GM23338 (cell line): ENCODE measurements at regions not wholly inside any gene's neighbourhood (a gene's known extent, or its start where the extent isn't known, plus 50 kb on each side); places are given as distances from the start of the nearest gene placed in this dataset.

Experiments used
- ATAC-seq: fragments of 200-7000 bp; cut with Tn5 transposase; 3 replicates; pipeline ENCODE4 v1.9.1; 2020
- DNase-seq: peaks from one replicate; pipeline ENCODE4 v3.0.0-alpha.2; 2015; ENCODE audit warnings: low spot score
- H2AFZ ChIP-seq: fragments of 200-600 bp; sonication (generic); 2 replicates; pipeline ENCODE4 v1.8.0; 2016; ENCODE audit warnings: antibody characterized with exemption, mild to moderate bottlenecking, moderate library complexity
- H3F3A ChIP-seq: fragments of 200-600 bp; sonication (generic); replicated peaks from 2 replicates; pipeline ENCODE4 v1.8.0; 2017; ENCODE audit warnings: antibody characterized with exemption, mixed run types, low read depth
- H3K27ac ChIP-seq: fragments of 200-600 bp; sonication (generic); 2 replicates; pipeline ENCODE4 v1.6.1; 2016; ENCODE audit warnings: low read depth
- H3K27me3 ChIP-seq: fragments of 200-600 bp; sonication (generic); 2 replicates; pipeline ENCODE4 v1.8.0; 2016; ENCODE audit warnings: mild to moderate bottlenecking, mixed run types, moderate library complexity; ENCODE audit not compliant: insufficient read depth
- H3K36me3 ChIP-seq: fragments of 200-600 bp; sonication (generic); 2 replicates; pipeline ENCODE4 v1.8.0; 2016; ENCODE audit warnings: mild to moderate bottlenecking; ENCODE audit not compliant: insufficient read depth
- H3K4me1 ChIP-seq: fragments of 200-600 bp; sonication (generic); 2 replicates; pipeline ENCODE4 v1.8.0; 2016; ENCODE audit warnings: mild to moderate bottlenecking, moderate library complexity; ENCODE audit not compliant: insufficient read depth
- H3K4me2 ChIP-seq: fragments of 200-600 bp; sonication (generic); 2 replicates; pipeline ENCODE4 v1.7.1; 2017; ENCODE audit warnings: mixed run types
- H3K4me3 ChIP-seq: fragments of 200-600 bp; sonication (generic); 2 replicates; pipeline ENCODE4 v1.6.1; 2016; ENCODE audit warnings: mixed run types
- H3K79me2 ChIP-seq: fragments of 200-600 bp; sonication (generic); replicated peaks from 2 replicates; pipeline ENCODE4 v1.8.0; 2017; ENCODE audit warnings: mild to moderate bottlenecking; ENCODE audit not compliant: insufficient read depth
- H3K9me2 ChIP-seq: fragments of 200-600 bp; sonication (generic); 2 replicates; pipeline ENCODE4 v1.8.0; 2017; ENCODE audit not compliant: insufficient read depth
- H4K20me1 ChIP-seq: fragments of 200-600 bp; sonication (generic); replicated peaks from 2 replicates; pipeline ENCODE4 v1.8.0; 2017; ENCODE audit warnings: mild to moderate bottlenecking; ENCODE audit not compliant: insufficient read depth
- H3K27ac Mint-ChIP-seq: 2 replicates; pipeline ENCODE4 v1.8.0; 2020; ENCODE audit warnings: inconsistent platforms, mild to moderate bottlenecking, moderate library complexity, mixed read lengths
- H3K27me3 Mint-ChIP-seq: 3 replicates; pipeline ENCODE4 v1.8.0; 2022; ENCODE audit warnings: low read depth, mild to moderate bottlenecking, moderate library complexity, mixed read lengths, inconsistent platforms; ENCODE audit not compliant: insufficient read depth, poor library complexity
- H3K36me3 Mint-ChIP-seq: 3 replicates; pipeline ENCODE4 v1.8.0; 2021; ENCODE audit warnings: low read depth, mild to moderate bottlenecking, inconsistent platforms, moderate library complexity, mixed read lengths
- H3K4me1 Mint-ChIP-seq: 3 replicates; pipeline ENCODE4 v1.8.0; 2020; ENCODE audit warnings: mild to moderate bottlenecking, inconsistent platforms, mixed read lengths
- H3K4me3 Mint-ChIP-seq: 3 replicates; pipeline ENCODE4 v1.8.0; 2021; ENCODE audit warnings: moderate library complexity, mild to moderate bottlenecking, inconsistent platforms, mixed read lengths
- H3K9me3 Mint-ChIP-seq: 3 replicates; pipeline ENCODE4 v1.8.0; 2020; ENCODE audit warnings: moderate library complexity, mild to moderate bottlenecking, inconsistent platforms, mixed read lengths
- CREB1 ChIP-seq: fragments of 250-450 bp; sonication (Bioruptor Pico); IDR thresholded peaks from 2 replicates; pipeline ENCODE4 v1.5.0; 2020; ENCODE audit warnings: low read depth, mild to moderate bottlenecking, moderate library complexity
- EZH2 ChIP-seq: fragments of 200-600 bp; sonication (generic); IDR thresholded peaks from one replicate; pipeline ENCODE4 v1.8.0; 2017; ENCODE audit warnings: antibody characterized with exemption, mild to moderate bottlenecking, low read depth; ENCODE audit not compliant: unreplicated experiment
- EZH2phosphoT487 ChIP-seq: fragments of 200-600 bp; sonication (generic); IDR thresholded peaks from one replicate; pipeline ENCODE4 v1.8.1; 2018; ENCODE audit warnings: antibody characterized with exemption; ENCODE audit not compliant: unreplicated experiment
- JUNB ChIP-seq: IDR thresholded peaks from one replicate; pipeline ENCODE4 v1.6.1; 2016; ENCODE audit warnings: antibody characterized with exemption; ENCODE audit not compliant: unreplicated experiment
- POLR2AphosphoS5 ChIP-seq: IDR thresholded peaks from 2 replicates; pipeline ENCODE4 v1.6.1; 2016; ENCODE audit warnings: antibody characterized with exemption, low read depth
- STAT1 ChIP-seq: IDR thresholded peaks from one replicate; pipeline ENCODE4 v1.6.1; 2016; ENCODE audit warnings: antibody characterized with exemption; ENCODE audit not compliant: unreplicated experiment
- ZNF114 ChIP-seq: fragments of 250-450 bp; sonication (Bioruptor Pico); IDR thresholded peaks from 2 replicates; pipeline ENCODE4 v1.5.0; 2020; ENCODE audit warnings: mild to moderate bottlenecking, moderate library complexity
- ZNF331 ChIP-seq: fragments of 250-450 bp; sonication (Bioruptor Pico); IDR thresholded peaks from 2 replicates; pipeline ENCODE4 v1.5.0; 2020; ENCODE audit warnings: low read depth, mild to moderate bottlenecking, moderate library complexity
- TF ChIP-seq, protein P1 (sequence below): fragments of 250-450 bp; sonication (Bioruptor Pico); IDR thresholded peaks from 2 replicates; pipeline ENCODE4 v1.5.0; 2020; ENCODE audit warnings: mild to moderate bottlenecking, moderate library complexity
- TF ChIP-seq, protein P2 (sequence below): IDR thresholded peaks from 2 replicates; pipeline ENCODE4 v1.6.1; 2016; ENCODE audit warnings: antibody characterized with exemption
- TF ChIP-seq, protein P3 (sequence below), 2 experiments: fragments of 200-600 bp in 1 of 2; sonication (generic) in 1 of 2; conservative IDR thresholded peaks; 2 replicates each; pipeline versions ENCODE4 v1.5.1 to v1.6.1; 2016 to 2017; ENCODE audit warnings: antibody characterized with exemption in 2 of 2, low read depth in 2 of 2, mild to moderate bottlenecking in 2 of 2, moderate library complexity in 1 of 2

DNA sequence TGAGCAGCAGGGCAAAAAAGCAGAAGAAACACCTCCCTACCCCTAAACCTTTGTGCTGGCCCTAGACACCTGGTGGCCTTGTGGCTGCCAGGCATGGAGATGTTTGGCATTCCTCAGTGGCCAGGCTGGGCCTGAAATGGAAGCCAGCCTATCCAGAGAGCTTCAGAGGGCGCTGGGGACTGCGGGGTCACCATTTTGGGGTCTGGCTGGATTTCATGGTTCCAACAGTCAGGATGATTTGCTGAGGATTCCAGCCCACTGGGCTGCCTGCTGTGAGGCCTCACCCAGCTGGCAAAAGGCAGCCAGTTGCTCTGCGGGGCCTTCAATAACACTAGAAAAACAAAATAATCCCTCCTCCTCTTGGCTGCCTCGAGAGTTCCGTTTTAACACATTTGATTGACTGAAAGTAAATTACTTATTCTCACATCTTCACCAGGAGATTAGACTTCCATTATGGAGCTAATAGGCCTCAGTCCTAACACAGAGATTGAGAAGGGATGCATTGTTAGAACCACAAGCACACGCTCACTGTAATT lies 154.1 kb downstream of the EN1 start:
- no peaks in the 10 kb centered on the region for H3F3A ChIP-seq
- H3K4me3 Mint-ChIP-seq = no peak overlapping the region
- ATAC-seq (no peak), DNase-seq (no peak)
- no peaks in the 10 kb centered on the region; the same call in 2 of the 3 replicates for H3K9me3 Mint-ChIP-seq
- peak overlapping the region; percentile 38; the same call in 1 of the 2 replicates for H2AFZ ChIP-seq
- H3K27me3 ChIP-seq = no peaks in the 10 kb centered on the region
- no peak overlapping the region for H3K27ac Mint-ChIP-seq
- H4K20me1 ChIP-seq = no peaks in the 10 kb centered on the region
- H3K4me1 Mint-ChIP-seq = no peaks in the 10 kb centered on the region
- TF ChIP-seq ZNF331 (CRISPR knock-in tag) = no peak
- TF ChIP-seq JUNB = no peak
- no peak overlapping the region for H3K4me3 ChIP-seq
- H3K27me3 Mint-ChIP-seq = peaks cover 8% of the 10 kb centered on the region
- no peaks in the 10 kb centered on the region for H3K36me3 ChIP-seq
- no peaks in the 10 kb centered on the region for H3K36me3 Mint-ChIP-seq
- no peak overlapping the region for H3K27ac ChIP-seq
- H3K4me1 ChIP-seq = peaks cover 4% of the 10 kb centered on the region; the same call in 1 of the 2 replicates
- H3K4me2 ChIP-seq = no peak overlapping the region
- H3K9me2 ChIP-seq = no peaks in the 10 kb centered on the region; the same call in 1 of the 2 replicates
- no peaks in the 10 kb centered on the region for H3K79me2 ChIP-seq

DNA sequence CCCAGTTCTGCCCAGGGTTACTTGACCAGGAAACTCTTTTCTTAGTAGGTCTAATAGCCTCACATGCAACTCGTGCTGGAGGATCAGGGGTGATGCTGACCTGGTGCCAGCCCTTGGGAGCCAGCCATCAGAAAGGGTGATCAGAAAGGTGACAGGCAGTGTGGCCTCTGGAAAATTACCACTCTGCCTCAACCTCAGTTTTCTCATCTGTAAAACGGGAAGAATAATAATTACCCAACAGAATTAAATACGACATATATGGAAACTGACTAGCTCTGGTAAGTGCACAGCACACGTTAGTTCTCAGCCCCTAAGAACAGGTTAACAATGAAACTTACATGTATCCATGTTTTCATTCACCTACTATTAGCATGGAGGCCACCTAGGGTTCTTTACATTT lies 157.6 kb downstream of the EN1 start:
- ATAC-seq = no peak
- Mint-ChIP-seq H3K27ac (no peak overlapping the region), H3K4me3 (no peak overlapping the region), H3K4me1 (peaks cover 2% of the 10 kb centered on the region; the same call in 1 of the 3 replicates), H3K9me3 (no peaks in the 10 kb centered on the region; the same call in 2 of the 3 replicates), H3K27me3 (peaks cover 10% of the 10 kb centered on the region), H3K36me3 (no peaks in the 10 kb centered on the region)
- Histone ChIP-seq H3K79me2 (no peaks in the 10 kb centered on the region), H3K36me3 (no peaks in the 10 kb centered on the region), H3K9me2 (peaks cover 4% of the 10 kb centered on the region; the same call in 1 of the 2 replicates), H3K27ac (no peak overlapping the region), H3K4me2 (no peak overlapping the region), H3K4me1 (no peaks in the 10 kb centered on the region), H2AFZ (no peak overlapping the region), H3K27me3 (no peaks in the 10 kb centered on the region), H4K20me1 (no peaks in the 10 kb centered on the region), H3F3A (no peaks in the 10 kb centered on the region), H3K4me3 (no peak overlapping the region)
- DNase-seq = no peak
- TF ChIP-seq CREB1 (no peak), STAT1 (no peak), POLR2AphosphoS5 (no peak), ZNF114 (CRISPR knock-in tag) (no peak), JUNB (no peak), EZH2 (no peak), EZH2phosphoT487 (no peak)
- TF ChIP-seq, protein P1, sequence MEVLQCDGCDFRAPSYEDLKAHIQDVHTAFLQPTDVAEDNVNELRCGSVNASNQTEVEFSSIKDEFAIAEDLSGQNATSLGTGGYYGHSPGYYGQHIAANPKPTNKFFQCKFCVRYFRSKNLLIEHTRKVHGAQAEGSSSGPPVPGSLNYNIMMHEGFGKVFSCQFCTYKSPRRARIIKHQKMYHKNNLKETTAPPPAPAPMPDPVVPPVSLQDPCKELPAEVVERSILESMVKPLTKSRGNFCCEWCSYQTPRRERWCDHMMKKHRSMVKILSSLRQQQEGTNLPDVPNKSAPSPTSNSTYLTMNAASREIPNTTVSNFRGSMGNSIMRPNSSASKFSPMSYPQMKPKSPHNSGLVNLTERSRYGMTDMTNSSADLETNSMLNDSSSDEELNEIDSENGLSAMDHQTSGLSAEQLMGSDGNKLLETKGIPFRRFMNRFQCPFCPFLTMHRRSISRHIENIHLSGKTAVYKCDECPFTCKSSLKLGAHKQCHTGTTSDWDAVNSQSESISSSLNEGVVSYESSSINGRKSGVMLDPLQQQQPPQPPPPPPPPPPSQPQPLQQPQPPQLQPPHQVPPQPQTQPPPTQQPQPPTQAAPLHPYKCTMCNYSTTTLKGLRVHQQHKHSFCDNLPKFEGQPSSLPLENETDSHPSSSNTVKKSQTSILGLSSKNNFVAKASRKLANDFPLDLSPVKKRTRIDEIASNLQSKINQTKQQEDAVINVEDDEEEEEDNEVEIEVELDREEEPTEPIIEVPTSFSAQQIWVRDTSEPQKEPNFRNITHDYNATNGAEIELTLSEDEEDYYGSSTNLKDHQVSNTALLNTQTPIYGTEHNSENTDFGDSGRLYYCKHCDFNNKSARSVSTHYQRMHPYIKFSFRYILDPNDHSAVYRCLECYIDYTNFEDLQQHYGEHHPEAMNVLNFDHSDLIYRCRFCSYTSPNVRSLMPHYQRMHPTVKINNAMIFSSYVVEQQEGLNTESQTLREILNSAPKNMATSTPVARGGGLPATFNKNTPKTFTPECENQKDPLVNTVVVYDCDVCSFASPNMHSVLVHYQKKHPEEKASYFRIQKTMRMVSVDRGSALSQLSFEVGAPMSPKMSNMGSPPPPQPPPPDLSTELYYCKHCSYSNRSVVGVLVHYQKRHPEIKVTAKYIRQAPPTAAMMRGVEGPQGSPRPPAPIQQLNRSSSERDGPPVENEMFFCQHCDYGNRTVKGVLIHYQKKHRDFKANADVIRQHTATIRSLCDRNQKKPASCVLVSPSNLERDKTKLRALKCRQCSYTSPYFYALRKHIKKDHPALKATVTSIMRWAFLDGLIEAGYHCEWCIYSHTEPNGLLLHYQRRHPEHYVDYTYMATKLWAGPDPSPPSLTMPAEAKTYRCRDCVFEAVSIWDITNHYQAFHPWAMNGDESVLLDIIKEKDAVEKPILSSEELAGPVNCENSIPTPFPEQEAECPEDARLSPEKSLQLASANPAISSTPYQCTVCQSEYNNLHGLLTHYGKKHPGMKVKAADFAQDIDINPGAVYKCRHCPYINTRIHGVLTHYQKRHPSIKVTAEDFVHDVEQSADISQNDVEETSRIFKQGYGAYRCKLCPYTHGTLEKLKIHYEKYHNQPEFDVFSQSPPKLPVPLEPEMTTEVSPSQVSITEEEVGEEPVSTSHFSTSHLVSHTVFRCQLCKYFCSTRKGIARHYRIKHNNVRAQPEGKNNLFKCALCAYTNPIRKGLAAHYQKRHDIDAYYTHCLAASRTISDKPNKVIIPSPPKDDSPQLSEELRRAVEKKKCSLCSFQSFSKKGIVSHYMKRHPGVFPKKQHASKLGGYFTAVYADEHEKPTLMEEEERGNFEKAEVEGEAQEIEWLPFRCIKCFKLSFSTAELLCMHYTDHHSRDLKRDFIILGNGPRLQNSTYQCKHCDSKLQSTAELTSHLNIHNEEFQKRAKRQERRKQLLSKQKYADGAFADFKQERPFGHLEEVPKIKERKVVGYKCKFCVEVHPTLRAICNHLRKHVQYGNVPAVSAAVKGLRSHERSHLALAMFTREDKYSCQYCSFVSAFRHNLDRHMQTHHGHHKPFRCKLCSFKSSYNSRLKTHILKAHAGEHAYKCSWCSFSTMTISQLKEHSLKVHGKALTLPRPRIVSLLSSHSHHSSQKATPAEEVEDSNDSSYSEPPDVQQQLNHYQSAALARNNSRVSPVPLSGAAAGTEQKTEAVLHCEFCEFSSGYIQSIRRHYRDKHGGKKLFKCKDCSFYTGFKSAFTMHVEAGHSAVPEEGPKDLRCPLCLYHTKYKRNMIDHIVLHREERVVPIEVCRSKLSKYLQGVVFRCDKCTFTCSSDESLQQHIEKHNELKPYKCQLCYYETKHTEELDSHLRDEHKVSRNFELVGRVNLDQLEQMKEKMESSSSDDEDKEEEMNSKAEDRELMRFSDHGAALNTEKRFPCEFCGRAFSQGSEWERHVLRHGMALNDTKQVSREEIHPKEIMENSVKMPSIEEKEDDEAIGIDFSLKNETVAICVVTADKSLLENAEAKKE (CRISPR knock-in tag) = no peak
- TF ChIP-seq, protein P2, sequence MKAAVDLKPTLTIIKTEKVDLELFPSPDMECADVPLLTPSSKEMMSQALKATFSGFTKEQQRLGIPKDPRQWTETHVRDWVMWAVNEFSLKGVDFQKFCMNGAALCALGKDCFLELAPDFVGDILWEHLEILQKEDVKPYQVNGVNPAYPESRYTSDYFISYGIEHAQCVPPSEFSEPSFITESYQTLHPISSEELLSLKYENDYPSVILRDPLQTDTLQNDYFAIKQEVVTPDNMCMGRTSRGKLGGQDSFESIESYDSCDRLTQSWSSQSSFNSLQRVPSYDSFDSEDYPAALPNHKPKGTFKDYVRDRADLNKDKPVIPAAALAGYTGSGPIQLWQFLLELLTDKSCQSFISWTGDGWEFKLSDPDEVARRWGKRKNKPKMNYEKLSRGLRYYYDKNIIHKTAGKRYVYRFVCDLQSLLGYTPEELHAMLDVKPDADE = no peak
- TF ChIP-seq, protein P3, sequence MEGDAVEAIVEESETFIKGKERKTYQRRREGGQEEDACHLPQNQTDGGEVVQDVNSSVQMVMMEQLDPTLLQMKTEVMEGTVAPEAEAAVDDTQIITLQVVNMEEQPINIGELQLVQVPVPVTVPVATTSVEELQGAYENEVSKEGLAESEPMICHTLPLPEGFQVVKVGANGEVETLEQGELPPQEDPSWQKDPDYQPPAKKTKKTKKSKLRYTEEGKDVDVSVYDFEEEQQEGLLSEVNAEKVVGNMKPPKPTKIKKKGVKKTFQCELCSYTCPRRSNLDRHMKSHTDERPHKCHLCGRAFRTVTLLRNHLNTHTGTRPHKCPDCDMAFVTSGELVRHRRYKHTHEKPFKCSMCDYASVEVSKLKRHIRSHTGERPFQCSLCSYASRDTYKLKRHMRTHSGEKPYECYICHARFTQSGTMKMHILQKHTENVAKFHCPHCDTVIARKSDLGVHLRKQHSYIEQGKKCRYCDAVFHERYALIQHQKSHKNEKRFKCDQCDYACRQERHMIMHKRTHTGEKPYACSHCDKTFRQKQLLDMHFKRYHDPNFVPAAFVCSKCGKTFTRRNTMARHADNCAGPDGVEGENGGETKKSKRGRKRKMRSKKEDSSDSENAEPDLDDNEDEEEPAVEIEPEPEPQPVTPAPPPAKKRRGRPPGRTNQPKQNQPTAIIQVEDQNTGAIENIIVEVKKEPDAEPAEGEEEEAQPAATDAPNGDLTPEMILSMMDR (conservative IDR thresholded peaks at IDR 0.05; ENCODE audit: low read depth in 2 of 2) = no peak
